Right lobe of liver (tissue), 4 donors: ENCODE measurements at regions not wholly inside any gene's neighbourhood (a gene's known extent, or its start where the extent isn't known, plus 50 kb on each side); places are given as distances from the start of the nearest gene placed in this dataset.

Source experiments
- CTCF ChIP-seq, 4 donors: fragments of 200-600 bp in 3 of 4; fragments of 450-650 bp in 1 of 4; IDR thresholded peaks; one replicate each; pipeline versions ENCODE4 v1.5.1 to v1.8.0; 2016 to 2022; ENCODE audit warnings: antibody characterized with exemption in 4 of 4, mild to moderate bottlenecking in 2 of 4
- POLR2A ChIP-seq: fragments of 450-650 bp; IDR thresholded peaks from one replicate; pipeline ENCODE4 v1.6.1; 2017; ENCODE audit warnings: antibody characterized with exemption, mild to moderate bottlenecking
- donor health status: DM: no; HTN: no; CAD: no.
- donor health status: DM: no; HTN: no; CAD: no.
- donor health status: DM: no; HTN: yes; CAD: no.

- TF ChIP-seq CTCF (IDR thresholded peaks at IDR 0.05), result no peak
- no peak for TF ChIP-seq POLR2A
Observed at GRCh38 chr20:11376420-11376819, 541.3 kb upstream of the BTBD3 start.
